Activated CD8-positive, alpha-beta memory T cell treated with anti-CD3 and anti-CD28 coated beads, Interleukin-2, amount 50 U/mL, for 4 hours (primary cell): ENCODE measurements at regions not wholly inside any gene's neighbourhood (a gene's known extent, or its start where the extent isn't known, plus 50 kb on each side); places are given as distances from the start of the nearest gene placed in this dataset.

ENCODE experiments used
- DNase-seq: peaks from one replicate; pipeline ENCODE4 v3.0.0-alpha.2; 2020

DNA sequence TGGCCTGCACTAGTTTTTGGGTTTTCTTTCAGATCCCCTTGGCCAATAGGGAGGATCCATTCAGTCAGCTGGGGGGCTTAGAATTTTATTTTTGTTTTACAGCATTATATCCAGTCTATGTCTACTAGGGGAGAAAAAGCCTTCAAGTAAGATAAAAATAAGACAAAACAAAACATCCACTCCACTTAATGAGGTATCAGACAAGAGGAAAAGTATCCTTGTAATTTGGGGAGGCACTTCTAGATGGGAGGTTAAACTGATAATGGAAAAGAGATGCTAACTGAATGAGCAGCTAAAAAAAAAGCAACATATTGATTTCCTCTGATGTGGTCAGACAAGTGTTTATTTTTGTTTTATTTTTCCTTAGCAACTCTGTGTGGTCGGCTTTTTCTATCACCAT lies 278.0 kb upstream of the ANO3 start:
- no peak for DNase-seq

DNA sequence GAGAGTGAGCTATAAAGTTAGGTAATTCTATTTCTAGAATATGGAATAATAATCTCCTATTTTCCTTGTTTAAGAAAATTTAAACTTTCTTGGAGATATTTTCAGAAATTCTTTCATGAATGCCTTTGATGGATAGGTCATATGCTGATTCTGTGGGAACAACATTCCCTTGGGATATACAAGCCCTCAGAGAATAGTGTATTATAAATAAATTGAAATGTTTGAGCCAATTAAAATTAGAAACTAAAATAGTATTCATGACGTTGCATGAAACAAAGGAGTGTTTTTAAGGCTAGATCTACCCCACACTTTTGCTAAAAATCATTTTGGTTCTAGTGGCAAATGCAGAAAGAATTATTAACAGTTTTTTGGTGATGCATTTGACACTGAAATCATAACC lies 269.3 kb upstream of the ANO3 start:
- no peak for DNase-seq

DNA sequence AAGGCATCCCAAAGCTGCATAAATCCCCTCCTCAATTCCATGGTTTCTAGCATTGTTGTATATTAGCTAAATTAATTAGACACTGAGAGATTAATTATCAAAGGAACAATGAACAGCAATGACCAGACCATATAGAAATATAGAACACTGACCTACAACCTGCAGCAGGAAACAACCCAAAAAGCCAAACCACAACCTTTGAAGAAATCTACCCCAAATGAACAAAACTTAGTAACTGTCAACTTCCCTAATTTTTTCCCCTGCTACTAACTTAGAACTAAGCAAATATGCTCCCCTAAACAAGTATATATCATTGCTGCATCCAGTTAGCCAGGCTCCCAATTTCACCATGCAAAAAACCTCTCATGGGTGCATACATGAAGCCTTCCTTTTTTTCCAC lies 268.0 kb upstream of the ANO3 start:
- no peak for DNase-seq

DNA sequence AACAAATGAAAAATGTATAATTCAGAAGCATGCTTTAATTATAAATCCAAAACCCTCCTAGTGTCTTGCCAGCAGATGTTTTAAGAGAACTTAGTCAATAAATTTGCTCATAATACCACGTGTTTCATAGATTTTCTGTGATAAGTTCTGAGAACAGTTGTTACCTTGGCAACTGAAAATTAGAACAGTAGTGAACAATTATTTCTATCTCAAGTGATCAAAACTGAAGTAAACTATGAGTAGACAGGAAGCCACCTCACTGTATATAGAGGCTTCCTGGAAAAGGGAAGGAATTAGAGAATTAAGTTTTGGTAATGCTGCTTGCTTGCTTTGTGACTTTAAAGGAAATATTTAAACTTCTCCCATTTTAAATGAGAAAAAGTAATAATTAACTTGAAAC lies 266.0 kb upstream of the ANO3 start:
- no peak for DNase-seq

DNA sequence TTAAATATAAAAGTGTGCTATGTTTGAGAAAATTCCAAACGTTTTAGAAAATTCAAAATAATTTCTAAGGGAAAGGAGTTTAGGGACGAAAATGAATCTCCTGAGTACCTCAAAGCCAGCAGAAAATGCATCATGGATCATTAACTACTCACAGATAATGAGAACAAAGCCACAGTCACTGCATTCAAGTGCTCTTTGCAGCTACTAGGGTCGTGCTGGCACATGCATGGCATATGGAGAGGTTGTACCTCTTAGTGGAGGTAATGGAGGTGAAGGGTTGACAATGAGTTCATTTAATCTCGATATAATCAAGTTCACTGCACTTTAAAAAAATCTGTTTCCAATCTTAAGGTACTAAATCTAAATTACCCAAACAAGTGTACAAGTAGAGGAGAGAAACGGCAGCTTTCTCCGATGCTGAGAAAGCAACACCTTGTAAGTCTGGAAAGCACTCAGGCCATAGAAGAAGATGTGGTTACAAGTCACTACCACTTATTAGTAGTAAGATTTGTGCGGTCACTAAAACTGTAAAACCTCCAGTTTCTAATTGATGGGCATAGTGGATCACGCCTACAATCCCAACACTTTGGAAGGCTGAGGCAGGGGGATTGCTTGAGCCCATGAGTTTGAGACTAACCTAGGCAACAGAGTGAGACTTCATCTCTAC lies 261.1 kb upstream of the ANO3 start:
- DNase-seq, result no peak

DNA sequence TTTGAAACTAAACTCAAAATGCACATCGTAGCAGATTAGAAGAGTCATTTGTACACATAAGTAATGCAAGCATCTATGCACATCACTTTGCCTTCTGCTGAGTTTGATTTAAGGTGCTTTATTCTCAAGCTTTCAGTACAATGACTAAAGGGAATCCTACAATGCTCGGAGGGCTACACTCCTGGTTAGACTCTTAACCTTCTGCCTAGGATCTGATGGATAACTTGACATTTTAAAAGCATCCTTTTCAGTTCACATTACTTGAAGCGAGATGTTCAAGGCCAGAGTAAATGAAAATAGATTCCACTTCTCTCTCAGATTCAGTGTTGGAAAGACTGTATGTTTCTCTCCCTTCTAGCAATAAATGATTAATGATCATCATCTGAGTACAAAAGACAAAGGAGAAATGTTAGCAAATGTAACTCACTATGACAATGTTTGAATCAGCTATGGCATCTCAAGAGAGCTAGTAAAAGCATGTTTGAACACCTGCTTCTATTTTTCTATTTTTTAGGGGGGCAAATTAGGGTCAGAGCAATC lies 259.2 kb upstream of the ANO3 start:
- no peak for DNase-seq

DNA sequence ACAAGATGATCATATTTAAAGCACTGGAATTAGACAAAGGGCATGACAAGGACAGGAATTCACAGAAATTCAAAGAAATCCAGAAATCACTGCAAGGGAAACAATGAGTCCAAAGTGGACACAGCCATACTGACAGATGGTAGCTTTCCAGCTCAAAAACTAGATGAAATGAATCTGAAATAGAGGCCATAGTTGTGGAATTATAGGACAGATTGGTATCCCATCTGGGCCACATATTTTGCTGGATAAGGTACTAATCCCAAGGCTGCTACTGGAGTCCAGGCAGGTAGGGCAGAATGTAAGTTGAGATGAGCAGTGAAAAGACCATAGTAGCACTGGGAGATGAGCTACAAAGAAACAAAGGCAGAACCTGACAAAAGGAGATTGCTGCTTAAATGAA lies 258.3 kb upstream of the ANO3 start:
- DNase-seq, result no peak

DNA sequence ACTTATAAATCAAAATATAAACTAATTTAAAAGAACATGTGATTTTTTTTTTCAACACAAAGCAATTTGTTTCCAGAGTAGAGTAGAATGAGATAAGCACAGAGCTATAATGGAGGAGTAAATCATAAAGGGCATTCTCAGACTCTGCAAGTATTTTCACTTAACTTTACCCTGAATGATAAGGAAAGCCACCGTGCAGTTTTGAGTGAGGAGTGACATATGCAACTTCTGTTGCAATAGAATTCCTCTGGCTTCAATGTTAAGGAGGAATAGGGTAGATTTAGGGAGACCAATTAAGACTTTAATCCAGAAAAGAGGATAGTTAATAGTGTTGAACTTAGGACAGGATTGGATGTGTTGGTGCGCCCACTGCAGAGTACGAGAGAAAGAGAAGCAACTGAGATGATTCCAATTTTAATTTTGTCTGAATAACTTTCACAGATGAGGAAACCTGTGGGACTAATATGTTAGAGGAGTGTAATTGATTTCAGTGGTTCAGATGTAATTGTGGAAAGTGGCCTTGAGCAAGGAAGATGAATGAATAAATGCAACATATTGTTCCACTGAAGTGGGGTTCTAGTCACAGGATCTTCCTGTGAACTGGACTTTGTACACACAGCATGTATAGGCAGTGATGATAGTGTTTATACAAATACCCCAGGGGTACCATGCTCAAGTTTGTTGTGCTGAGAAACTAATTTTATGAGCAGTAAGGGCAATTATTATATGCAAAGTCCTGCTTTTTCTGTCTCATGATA lies 255.5 kb upstream of the ANO3 start:
- no peak for DNase-seq

DNA sequence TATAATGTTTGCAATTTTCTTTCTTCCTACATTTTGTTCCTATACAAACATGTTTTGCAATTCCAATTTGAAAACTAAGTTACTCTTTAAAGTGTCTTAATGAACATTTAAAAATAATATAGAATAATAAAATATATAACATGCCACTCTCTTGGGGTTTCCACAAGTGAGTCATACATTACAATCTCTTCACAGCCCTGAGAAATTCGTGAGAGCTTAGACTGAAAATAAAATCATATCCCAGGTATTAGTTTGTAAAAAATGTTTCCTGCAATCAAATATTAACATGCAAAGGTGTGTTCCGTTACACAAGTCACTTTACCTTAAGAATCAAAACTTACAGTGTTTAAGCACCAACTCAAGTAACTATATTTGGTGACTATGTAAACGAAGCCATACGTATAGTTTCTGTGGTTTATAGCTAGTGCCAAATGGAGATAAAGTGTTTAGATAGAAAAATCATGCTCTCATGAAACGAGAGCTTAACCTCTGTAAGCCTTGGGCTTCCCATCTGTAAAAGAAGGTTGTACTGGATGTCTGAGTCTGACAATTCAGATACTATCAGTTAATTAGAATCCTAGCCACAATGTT lies 253.6 kb upstream of the ANO3 start:
- DNase-seq, result no peak

DNA sequence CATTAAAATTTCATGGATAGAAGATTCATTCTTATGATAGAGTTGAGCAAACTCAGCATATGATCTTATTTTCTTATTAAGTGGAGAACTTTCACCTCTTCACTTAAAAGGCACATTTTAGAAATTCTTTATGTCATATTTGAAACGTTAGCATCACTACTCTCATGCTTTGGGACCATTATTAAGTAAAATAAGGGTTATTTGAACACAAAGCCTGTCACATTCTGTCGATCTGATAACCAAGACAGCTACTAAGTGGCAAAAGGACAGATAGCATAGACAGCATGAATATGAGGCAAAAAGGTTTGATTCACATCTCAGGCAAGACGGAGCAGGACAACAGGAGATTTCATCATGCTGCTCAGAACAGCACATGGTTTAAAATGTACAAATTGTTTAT lies 247.6 kb upstream of the ANO3 start:
- no peak for DNase-seq

DNA sequence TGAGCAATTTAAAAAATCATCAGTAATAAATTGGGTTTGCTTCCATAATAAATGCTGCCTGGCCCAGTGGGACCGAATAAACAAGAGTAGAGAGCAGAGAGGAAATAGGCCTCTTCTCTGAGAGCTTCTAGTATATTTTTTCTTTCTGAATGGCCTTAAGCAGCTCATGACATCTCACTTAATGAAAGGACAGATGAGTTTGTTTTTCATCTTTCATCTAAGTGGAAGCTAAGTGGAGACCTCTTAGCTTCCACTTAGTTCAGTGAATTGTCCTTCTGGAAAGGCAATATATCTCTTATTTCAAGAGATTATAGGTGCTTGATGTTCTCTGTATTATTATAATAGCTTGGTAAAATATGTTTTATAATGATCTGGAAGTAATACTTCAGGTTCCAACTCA lies 245.9 kb upstream of the ANO3 start:
- DNase-seq, result no peak

DNA sequence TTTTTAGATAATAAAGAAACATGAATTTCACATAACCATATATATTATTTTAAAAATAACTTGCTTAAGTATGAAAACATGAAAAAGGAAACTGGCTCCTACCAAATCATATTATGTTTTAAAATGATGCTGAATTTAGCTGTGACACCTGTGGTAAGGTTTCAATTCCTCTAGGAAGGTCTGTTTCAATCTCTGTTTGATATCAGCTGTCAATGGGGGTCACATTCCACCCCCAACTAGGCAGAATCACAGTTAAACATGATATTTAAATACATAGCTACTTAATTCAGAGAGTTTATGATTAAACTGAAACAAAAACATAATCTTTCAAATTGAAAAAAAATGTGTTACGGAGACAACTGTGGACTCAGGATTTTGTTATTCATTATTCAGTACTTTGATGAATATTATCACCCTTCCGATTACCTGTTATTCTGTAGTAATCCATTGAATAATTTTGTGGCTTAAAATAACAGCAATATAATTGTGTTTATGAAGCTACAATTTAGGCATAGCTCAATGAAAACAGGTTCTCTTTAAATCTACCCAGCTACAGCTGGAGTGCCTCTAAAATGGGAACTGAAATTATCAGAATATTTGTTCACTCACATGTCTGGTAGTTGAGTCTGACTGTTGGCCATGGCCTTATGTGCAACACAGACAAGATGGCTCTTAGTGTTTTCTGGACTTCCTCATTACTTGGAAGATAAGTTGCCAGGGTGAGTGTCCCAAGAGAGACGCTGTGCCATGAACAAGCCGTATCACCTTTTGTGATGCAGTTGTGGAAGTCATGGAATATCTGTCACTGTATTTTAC lies 244.6 kb upstream of the ANO3 start:
- no peak for DNase-seq

DNA sequence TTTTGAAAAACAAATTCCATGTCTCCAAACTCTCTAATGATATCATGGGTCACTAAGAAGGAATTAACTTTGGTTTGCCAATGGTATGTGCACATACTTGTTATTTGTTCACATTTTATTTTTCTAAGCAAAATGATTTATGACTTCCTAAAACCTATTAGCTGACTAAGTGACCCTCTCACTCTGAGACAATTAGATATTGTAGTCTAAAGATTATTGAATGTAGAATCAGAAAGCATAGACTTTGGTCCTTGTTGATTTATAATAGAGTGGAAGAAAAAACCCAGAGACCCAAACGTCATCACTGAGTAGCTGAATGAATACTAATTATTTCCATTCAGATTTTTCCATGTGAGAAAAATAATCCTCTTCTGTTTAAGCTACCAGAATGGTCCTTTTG lies 243.5 kb upstream of the ANO3 start:
- no peak for DNase-seq

DNA sequence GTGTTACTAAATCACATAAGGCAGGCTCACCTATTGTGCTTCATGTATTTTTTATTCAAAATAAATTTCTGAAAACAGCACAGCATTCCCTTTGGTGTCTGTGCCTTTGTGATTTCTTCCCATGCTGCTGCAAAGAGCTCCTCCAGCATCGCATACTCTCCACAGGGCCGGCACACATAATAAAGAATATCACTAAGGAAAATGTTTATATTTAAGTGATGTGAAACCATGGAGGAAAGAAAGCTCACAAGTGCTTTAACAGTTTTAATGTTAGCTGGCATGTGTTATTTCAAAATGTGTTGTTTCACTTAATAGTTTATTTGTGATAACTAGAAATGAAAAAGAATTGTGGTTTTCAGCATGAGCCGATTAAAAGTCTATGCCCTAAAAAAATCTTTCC lies 241.3 kb upstream of the ANO3 start:
- no peak for DNase-seq

DNA sequence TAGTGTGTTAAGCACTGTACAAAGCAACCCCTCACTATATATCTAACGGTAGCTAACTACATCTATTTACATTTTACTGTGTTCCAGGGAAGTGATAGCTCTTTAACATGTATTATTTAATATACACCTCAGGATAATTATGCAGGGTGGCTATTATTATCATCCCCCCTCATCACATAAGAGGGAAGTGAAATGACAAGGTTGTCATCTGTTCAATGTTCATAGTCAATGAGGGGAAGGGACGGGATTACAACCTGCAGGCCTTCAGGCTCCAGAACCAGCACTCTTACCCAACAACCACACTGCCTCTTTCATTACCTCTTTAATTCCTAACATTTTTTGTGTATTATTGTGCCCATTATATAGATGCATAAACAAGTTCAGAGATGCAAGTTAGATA lies 238.7 kb upstream of the ANO3 start:
- no peak for DNase-seq

DNA sequence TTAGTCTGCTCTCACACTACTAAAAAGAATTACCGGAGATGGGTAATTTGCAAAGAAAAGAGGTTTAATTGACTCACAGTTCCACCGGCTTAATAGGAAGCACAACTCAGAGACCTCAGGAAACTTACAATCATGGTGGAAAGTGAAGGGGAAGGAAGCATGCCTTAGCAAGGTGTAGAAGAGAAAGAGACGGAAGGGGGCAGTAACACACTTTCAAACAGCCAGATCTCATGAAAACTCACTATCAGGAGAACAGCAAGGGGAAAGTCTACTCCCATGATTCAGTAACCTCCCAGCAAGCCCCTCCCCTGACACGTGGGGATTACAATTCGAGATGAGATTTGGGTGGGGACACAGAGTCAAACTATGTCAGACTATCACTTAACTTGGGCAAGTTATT lies 236.6 kb upstream of the ANO3 start:
- no peak for DNase-seq

DNA sequence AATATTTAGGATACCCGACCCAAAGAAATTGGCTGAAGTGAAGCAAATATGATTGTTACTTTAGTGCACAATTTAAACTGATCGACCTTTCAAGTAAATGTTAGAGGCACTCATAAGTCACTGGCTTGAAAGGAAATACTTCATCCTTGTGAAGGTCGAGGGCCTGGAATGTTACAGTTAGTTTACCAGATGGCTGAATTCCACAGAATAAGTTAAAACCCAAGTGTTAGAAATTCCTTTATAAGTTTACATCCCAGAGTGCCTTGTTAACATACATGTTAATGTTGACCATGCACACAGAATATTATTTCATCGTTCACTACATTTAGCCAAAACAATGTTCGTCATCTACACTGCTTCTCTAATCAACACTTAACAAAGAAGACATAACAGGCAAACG lies 235.5 kb upstream of the ANO3 start:
- DNase-seq, result no peak

DNA sequence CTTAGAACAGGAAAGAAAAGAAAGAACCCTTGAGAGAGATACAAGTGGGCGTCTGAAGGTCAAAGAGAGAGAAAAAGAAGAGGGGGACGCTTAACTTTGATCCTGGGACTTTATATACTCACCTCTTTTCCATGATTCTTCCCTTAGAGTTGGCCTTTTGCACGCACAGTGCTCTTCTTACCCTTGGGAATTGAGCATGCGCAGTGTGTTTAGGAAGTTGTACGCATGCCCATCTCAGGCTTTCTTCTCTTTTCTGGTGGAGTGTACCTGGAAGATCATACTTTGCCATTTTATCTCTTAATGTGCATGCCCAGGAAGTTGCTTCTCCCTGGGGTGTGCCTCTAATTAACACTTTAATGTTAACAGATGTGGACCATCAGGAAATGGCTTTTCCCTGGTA lies 229.6 kb upstream of the ANO3 start:
- no peak for DNase-seq

DNA sequence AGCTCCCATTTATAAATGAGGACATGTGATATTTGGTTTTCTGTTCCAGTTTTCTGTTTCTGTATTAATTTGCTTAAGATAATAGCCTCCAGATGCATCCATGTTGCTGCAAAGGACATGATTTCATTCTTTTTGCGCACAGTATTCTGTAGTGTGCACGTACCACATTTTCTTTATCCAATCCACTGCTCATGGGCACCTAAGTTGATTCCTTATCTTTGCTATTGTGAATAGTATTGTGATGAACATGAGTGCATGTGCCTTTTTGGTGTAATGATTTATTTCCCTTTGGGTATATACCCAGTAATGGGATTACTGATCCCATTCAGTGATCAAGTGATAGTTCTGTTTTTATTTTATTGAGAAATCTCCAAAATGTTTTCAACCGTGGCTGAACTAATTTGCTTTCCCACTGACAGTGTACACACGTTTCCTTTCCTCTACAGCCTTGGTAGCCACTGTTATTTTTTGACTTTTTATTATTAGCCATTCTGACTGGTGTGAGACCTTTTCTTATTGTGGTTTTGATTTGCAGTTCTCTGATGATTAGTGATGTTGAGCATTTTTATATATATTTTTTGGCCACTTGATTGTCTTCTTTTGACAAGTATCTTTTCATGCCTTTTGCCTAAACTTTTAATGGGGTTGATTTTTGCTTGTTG lies 226.0 kb upstream of the ANO3 start:
- DNase-seq, result no peak

DNA sequence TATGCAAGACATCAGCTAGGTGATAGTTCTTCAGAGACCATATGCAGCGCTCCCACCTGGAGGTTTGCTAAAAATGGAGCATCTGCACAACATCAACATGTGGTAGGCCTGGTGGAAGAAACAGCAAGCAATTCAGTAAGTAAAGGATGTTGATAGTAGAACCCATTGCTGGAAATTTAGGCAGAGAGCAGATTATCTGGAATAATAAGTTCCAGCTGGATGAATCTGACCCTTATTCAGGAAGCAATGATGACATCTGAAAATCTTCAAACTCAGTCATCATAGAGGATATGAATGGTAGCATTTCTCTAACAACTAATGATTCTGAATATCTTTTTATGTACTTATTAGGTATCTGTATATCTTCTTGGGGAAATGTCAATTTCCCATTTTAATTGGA lies 225.2 kb upstream of the ANO3 start:
- DNase-seq, result no peak

DNA sequence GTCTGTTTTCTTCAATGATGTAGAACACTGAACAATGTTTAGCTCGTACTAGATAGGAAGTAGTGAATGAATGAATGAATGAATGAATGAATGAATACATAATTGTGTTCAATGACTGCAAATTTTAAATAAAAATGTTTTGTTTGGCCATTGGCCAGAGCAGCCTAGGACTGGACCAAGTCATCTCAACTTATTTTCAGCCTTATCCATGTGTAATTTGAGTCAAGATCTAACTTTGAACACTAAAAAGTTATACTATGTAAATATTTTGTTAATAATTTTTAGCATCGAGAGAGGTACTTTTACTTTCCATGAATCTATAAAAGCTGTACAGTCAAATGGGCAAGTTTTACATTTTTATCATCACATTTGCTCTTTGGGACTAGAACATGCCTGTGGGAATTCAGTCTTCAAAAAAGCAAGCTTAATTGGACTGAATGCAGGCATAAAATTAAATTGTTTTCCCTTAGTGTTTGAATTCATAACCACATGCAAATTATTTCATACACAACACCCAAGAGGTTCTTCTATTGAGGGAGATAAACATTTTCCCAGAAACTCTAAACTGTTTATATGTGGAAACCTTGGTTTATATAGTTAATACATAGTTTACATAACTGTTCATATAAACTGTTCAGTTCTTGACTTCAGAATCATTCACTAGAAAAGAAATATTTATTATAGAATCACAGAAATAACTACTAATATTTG lies 222.1 kb upstream of the ANO3 start:
- no peak for DNase-seq

DNA sequence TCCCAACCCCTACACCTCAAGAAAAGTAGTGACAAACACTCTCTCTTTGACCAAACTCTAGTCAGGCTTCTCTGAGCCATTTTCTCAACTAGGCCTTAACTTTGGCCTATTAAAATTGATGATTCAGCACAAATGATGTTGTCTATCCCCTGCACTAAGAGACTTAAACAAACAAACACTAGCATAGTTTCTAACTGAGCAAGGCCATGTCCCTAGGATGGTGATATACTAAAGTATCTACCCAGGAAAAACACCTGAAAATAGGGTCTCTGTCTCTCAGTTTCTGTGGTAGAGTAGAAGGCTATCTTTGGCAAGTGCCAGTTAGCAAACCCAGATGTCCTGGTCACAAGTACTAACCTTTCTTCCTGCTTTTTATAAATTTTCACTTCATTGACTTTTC lies 219.7 kb upstream of the ANO3 start:
- no peak for DNase-seq
